GM10248 (cell line): ENCODE measurements at regions not wholly inside any gene's neighbourhood (a gene's known extent, or its start where the extent isn't known, plus 50 kb on each side); places are given as distances from the start of the nearest gene placed in this dataset.

Experiments used
- CTCF ChIA-PET: fragments of 300-600 bp; sonication (Branson Sonifier 250); formaldehyde crosslinking; extraction: SDS; loops from one replicate; lab custom pipeline; 2021; ENCODE audit warnings: antibody characterized with exemption; lab: Yijun Ruan, JAX
- POLR2A ChIA-PET: fragments of 350-650 bp; sonication (Branson Sonifier 250); formaldehyde crosslinking; extraction: SDS; loops from one replicate; lab custom pipeline; 2020; ENCODE audit warnings: antibody characterized with exemption; lab: Yijun Ruan, JAX
- DNase-seq: peaks from one replicate; pipeline ENCODE4 v3.0.0; 2012; ENCODE audit errors: extremely low spot score
- TF ChIP-seq, protein P1 (sequence below): IDR thresholded peaks from 2 replicates; pipeline ENCODE4 v1.5.1; 2012; ENCODE audit warnings: mild to moderate bottlenecking, low read depth; ENCODE audit errors: extremely low read depth, missing control alignments, control extremely low read depth

DNA sequence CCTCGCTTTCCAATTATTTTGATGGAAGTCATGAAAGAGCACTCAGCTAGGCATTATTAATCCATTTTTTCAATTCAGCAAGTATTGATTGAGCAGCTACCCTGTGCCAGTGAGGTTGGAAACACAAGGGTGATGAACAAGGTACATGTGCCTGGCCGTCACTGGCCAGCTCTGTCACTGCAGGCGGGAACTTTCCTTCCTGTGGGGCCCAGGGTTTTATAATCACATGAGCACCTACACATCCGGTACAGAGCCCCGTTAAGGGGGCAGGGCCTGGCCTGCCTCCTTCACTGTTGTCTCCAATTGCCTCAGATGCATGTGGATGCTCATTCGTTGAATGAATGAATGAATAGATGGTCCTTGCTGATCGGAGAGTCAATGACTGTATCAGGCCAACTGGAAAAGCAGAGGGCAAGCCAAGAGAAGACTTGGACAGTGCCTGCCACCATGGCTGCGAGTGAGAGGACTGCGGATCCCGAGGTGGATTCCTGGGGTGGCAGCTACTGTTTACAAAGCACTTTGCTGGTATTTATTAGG lies 55.9 kb upstream of the KCNMB1 start:
- DNase-seq = no peak
- TF ChIP-seq, protein P1, sequence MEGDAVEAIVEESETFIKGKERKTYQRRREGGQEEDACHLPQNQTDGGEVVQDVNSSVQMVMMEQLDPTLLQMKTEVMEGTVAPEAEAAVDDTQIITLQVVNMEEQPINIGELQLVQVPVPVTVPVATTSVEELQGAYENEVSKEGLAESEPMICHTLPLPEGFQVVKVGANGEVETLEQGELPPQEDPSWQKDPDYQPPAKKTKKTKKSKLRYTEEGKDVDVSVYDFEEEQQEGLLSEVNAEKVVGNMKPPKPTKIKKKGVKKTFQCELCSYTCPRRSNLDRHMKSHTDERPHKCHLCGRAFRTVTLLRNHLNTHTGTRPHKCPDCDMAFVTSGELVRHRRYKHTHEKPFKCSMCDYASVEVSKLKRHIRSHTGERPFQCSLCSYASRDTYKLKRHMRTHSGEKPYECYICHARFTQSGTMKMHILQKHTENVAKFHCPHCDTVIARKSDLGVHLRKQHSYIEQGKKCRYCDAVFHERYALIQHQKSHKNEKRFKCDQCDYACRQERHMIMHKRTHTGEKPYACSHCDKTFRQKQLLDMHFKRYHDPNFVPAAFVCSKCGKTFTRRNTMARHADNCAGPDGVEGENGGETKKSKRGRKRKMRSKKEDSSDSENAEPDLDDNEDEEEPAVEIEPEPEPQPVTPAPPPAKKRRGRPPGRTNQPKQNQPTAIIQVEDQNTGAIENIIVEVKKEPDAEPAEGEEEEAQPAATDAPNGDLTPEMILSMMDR = no peak
- CTCF ChIA-PET = interaction anchor here (0.8 to 1.9 kb wide), 3 partner anchors 9 to 193 kb away, joined by 3 to 8 read pairs (median 3); no protein-coding TSS in a partner anchor
- POLR2A ChIA-PET = no interaction called here

DNA sequence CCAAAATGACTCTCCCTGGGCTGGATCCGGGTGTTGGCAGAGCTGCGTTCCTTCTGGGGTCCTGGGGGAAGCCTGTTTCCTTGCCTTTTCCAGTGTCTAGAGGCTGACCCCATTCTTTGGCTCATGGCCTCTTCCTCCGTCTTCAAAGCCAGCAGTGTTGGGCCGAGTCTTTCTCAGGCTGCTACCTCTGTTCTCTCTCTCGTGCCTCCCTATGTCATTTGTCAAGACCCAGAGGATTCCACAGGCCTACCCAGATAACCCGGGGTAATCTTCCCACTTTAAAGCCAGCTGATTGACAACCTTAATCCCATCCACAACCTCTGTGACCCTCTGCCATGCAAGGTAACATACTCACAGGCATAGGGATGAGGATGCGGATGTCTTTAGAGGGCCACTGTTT lies 55.0 kb upstream of the KCNMB1 start:
- DNase-seq = no peak
- ChIA-PET CTCF (interaction anchor here (0.8 to 1.9 kb wide), 3 partner anchors 8 to 194 kb away, joined by 3 to 8 read pairs (median 3); no protein-coding TSS in a partner anchor), POLR2A (no interaction called here)
- TF ChIP-seq, protein P1 = no peak

DNA sequence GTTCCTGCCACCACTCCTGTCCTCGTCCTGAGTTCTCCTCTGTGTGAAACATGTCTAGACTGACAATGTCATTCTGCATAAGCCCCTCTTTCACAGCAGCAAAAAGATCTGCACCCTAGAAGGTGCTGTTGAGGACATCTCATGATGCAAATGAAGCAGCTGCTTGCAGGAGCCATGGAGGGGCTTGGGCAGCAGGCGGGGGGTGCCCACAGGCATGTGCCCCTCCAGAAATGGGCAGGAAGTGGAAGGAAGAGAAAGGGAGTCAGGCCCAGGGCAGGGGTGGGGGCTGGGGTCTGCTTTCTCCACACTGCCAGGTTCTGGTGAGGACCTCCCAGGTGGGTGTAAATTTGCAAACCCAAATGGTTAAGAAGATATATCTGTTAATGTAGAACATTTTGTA lies 54.5 kb upstream of the KCNMB1 start:
- CTCF ChIA-PET = interaction anchor here (1.3 to 1.9 kb wide), 2 partner anchors 9 to 195 kb away, joined by 3 to 8 read pairs; no protein-coding TSS in a partner anchor
- no peak for DNase-seq
- POLR2A ChIA-PET = no interaction called here
- TF ChIP-seq, protein P1 = no peak

DNA sequence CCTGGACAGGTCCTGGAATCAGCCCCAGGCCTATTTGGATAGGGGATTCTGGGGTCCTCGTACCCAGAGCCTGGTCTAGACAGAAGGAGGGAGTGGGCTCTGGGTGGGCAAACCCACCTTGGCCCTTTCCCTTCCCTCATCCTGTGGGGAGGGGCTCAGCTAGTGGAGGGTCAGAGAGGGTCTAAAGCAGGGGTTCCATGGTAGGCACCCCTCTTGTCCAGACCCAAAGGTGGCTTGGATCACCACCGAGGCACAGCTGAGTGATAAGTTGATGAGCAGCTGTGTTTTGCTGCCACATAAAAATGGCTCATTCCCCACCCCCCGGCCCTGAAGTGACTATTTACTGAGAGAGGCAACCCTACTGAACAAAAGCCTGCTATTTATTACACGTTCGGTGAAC lies 53.8 kb upstream of the KCNMB1 start:
- DNase-seq = no peak
- CTCF ChIA-PET = interaction anchor here (1.3 to 1.4 kb wide), 2 partner anchors 15 to 252 kb away, joined by 3 to 5 read pairs; no protein-coding TSS in a partner anchor
- POLR2A ChIA-PET = no interaction called here
- TF ChIP-seq, protein P1 = no peak

DNA sequence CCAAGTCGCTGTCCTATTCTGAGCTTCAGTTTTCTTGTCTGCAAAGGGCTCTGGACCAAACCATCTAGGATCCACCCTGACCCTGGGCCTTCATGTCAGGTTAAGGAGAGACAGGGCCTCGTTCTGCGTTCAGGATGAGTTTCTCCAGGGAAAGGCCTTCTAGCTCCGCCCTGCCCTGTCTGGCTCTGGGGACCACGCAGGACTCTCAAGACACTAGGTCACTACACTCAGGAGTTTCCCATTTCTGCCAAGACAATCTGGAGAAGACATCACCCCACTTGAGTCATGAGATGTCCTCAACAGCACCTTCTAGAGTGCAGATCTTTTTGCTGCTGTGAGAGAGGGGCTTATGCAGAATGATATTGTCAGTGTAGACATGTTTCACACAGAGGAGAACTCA lies 53.2 kb upstream of the KCNMB1 start:
- TF ChIP-seq, protein P1 = no peak
- ChIA-PET POLR2A (no interaction called here), CTCF (interaction anchor here (1.3 to 1.4 kb wide), 2 partner anchors 15 to 251 kb away, joined by 3 to 5 read pairs; no protein-coding TSS in a partner anchor)
- DNase-seq = no peak

DNA sequence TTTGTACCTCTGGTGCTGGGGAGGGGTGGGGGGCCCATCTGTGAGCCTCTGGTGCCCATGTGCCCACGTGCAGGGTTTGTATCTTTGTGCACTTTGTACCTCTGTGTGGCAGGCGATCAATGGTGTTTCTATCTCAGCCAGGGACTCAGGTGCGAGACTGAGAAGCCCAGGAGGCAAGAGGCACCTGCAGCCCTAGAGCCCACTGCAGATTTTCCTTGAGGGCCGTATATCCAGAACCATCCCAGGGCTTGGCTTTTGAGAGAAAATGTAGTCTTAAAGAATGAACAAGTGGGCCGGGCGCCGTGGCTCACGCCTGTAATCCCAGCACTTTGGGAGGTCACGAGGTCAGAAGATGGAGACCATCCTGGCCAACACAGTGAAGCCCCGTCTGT lies 52.2 kb upstream of the KCNMB1 start:
- CTCF ChIA-PET = interaction anchor here (1.3 kb wide), 1 partner anchor 250 kb away, joined by 3 read pairs; no protein-coding TSS in a partner anchor
- DNase-seq = no peak
- POLR2A ChIA-PET = no interaction called here
- TF ChIP-seq, protein P1 = no peak
